Stimulated activated effector memory CD8-positive, alpha-beta T cell treated with anti-CD3 and anti-CD28 coated beads, Interleukin-12 subunit alpha, Interleukin-12 subunit beta, amount 100 ng/mL, for 72 hours (primary cell): ENCODE measurements at regions not wholly inside any gene's neighbourhood (a gene's known extent, or its start where the extent isn't known, plus 50 kb on each side); places are given as distances from the start of the nearest gene placed in this dataset.
"Not testable (repeated sequence)": the region's sequence is repeated elsewhere in the genome, so short reads cannot be mapped to it uniquely, and the experiment has no call there.

Source experiments
- ATAC-seq: fragments of 150-1000 bp; cut with Tn5 transposase; 2 replicates; pipeline ENCODE4 v1.10.0; 2021
- DNase-seq, 2 donors: peaks; one replicate each; pipeline ENCODE4 v3.0.0; 2021 to 2022; ENCODE audit warnings: low spot score in 2 of 2
- H3K27ac Mint-ChIP-seq: one replicate; pipeline ENCODE4 v1.8.0; 2022; ENCODE audit warnings: mild to moderate bottlenecking, mixed read lengths
- H3K36me3 Mint-ChIP-seq: one replicate; pipeline ENCODE4 v1.8.0; 2022; ENCODE audit warnings: mild to moderate bottlenecking, mixed read lengths
- H3K4me1 Mint-ChIP-seq: one replicate; pipeline ENCODE4 v1.8.0; 2022; ENCODE audit warnings: mixed read lengths
- H3K4me3 Mint-ChIP-seq: one replicate; pipeline ENCODE4 v1.8.0; 2022; ENCODE audit warnings: mild to moderate bottlenecking, mixed read lengths
- H3K9me3 Mint-ChIP-seq: one replicate; pipeline ENCODE4 v1.8.0; 2022; ENCODE audit warnings: mixed read lengths

DNA sequence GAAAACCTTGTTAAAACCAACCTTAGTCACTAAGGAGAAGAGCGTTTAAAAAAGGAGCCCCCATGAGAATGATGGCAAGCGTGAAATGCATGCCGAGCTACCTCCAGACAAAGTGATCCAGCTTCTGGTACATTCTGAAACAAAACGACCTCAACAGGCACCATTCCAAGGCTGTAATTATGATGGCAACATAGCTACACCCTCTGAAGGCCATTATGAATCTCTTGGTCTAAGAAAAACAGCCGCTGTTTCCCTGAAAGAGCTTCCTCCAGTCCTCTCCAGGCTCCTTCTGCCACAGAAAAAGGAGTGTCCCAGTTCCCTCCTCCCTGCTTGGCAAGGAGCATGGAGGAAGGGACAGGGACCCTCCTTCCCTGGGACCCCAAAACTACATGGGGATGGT lies 50.0 kb upstream of the ABLIM1 start:
- no peak overlapping the region for H3K27ac Mint-ChIP-seq
- no peaks in the 10 kb centered on the region for H3K4me1 Mint-ChIP-seq
- H3K4me3 Mint-ChIP-seq: no peak overlapping the region
- no peaks in the 10 kb centered on the region for H3K9me3 Mint-ChIP-seq
- H3K36me3 Mint-ChIP-seq: no peaks in the 10 kb centered on the region
- ATAC-seq: no peak
- DNase-seq: no peak

DNA sequence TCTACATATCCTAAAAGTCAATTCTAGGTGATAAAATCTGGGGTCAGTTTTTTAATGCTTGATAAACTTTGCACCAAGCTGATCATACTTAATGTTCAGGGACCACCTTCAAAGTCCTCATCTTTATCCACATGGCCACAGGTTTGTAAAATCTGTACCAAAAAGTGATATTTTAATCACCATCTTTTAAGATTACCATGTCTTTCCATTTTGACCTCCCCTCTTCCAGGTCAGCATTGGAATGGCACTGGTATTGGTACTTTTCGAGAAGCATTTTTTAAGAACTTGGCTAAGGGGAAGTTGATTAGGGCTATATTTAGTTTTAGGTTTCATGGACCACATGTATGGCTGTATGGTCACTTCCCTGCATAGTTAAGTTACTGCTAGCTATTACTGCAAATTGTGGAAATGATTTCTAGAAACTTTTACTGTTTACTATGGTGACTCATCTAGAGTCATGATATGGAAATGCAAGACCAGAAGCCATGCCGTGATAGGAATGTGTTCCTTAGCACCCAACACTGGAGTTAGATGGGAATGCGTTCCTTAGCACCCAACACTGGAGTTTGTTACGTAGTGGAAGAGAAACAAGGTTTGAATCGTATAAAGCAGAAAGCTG lies 50.8 kb upstream of the ABLIM1 start:
- H3K4me1 Mint-ChIP-seq: no peaks in the 10 kb centered on the region
- ATAC-seq (no peak), DNase-seq (no peak)
- H3K27ac Mint-ChIP-seq: no peak overlapping the region
- H3K4me3 Mint-ChIP-seq: no peak overlapping the region
- H3K9me3 Mint-ChIP-seq: no peaks in the 10 kb centered on the region
- H3K36me3 Mint-ChIP-seq: no peaks in the 10 kb centered on the region

DNA sequence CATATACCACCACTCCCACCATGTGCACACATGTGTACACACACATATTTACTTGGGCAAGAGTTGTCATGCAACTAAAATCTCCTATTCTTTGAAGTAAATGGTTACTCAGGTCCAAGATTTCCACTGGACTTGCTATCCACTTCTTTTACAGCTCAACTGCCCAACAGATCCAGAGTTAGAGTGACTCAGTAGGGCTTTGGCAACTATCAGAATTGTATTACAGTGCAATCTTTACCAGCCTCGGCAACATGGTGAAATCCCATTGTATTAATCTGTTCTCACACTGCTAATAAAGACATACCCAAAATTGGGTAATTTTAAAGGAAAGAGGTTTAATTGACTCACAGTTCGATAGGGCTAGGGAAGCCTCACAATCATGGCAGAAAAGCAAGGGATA lies 51.9 kb upstream of the ABLIM1 start:
- DNase-seq (no peak), ATAC-seq (no peak)
- no peaks in the 10 kb centered on the region for H3K4me1 Mint-ChIP-seq
- no peak overlapping the region for H3K27ac Mint-ChIP-seq
- H3K36me3 Mint-ChIP-seq: no peaks in the 10 kb centered on the region
- H3K4me3 Mint-ChIP-seq: no peak overlapping the region
- no peaks in the 10 kb centered on the region for H3K9me3 Mint-ChIP-seq

DNA sequence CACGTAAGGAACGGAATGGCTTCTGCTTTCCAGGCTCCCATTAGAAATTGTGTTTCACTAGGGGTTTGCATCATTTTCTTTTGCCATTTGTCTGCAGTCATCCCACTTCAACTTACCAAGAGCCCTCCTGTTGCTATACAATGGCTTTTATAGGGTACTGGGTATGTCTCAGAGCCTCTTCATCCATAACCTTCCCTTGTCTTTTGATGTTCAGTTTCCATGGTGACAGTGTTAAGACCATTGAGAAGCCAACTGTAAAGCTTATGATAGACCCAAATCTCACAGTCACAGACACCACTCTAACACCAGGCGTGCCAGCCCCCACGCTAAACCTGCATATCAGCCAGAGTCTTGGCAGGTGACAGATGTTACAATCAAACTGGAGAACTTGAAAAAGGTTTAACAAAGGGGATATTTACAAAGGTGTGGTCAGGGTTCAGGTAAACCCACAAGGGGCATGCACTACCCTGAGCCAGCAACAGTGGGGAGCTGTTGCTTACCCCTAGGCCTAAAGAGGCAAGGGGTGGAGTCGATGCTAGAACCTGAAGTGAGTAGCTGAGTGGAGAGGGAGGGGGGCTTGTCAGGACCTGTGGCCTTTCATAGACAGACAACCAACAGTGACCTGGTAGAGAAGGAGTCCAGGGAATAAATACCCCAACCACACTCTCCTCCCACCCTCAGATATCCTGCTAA lies 53.2 kb upstream of the ABLIM1 start:
- DNase-seq (no peak), ATAC-seq (no peak)
- no peaks in the 10 kb centered on the region for H3K4me1 Mint-ChIP-seq
- H3K27ac Mint-ChIP-seq: no peak overlapping the region
- H3K9me3 Mint-ChIP-seq: no peaks in the 10 kb centered on the region
- H3K4me3 Mint-ChIP-seq: no peak overlapping the region
- H3K36me3 Mint-ChIP-seq: no peaks in the 10 kb centered on the region

DNA sequence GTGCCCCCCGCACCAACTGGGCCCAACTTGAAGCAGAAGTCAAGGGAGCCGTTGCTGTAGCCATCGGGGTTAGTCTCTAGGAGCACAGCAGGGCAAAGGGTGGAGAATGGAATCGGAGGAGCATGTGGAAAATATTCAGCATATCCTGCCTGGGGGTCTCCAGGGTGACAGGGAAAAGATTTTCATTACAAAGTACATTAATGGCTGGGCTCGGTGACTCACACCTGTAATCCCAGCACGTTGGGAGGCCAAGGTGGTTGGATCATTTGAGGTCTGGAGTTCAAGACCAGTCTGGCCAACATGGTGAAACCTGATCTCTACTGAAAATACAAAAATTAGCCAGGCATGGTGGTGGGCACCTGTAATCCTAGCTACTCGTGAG lies 53.8 kb upstream of the ABLIM1 start:
- Mint-ChIP-seq H3K4me3 (no peak overlapping the region), H3K4me1 (no peaks in the 10 kb centered on the region), H3K27ac (no peak overlapping the region), H3K36me3 (no peaks in the 10 kb centered on the region), H3K9me3 (no peaks in the 10 kb centered on the region)
- ATAC-seq: no peak
- no peak for DNase-seq

DNA sequence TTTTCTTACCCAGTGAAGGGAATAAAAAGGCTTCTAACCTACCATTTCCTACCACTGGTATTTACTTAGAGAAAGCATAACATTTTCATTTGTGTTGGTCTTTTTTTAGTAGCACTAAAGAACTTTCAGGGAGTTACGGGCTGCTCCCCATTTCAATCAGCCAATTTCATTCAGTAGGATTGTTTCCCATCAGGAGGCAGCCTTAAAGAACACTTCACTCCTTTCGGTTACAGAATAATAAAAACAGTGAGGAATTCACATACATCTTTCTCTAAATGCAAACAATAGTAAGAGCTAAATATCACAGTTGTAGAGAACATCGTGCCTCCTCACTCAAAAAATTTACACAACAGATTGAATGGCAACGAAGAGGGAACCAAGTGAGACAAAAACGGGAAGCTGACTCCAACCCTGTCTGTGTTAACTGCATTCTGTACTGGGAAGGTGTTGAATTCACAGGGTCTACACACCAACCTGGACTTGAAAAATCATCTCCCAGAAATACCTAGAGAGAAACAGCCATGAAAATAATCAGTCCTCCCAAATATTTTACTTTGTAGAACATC lies 55.5 kb upstream of the ABLIM1 start:
- Mint-ChIP-seq H3K4me1 (no peaks in the 10 kb centered on the region), H3K27ac (no peak overlapping the region), H3K9me3 (no peaks in the 10 kb centered on the region), H3K4me3 (no peak overlapping the region), H3K36me3 (no peaks in the 10 kb centered on the region)
- no peak for ATAC-seq
- no peak for DNase-seq

DNA sequence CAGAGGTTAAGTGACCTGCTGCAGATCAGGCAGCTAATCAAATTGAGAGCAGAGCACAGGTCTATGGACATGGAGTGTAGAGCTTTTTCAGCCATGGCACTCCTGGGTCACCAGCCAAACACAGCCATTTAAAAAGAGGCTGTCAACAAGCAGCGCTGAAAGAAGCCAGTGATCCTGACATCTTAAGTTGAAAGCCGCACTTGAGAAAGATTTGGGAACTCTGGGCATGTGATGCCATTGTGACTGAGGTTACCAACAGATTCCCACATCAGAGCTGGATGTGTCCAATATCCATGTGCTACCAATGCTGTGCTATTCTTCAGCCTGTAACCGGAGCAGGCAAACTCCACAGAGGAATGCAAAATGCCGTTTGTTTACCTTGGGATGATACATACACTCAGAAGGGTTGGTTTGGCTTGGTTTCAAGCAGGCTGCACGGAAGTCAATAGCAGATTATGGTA lies 56.2 kb upstream of the ABLIM1 start:
- ATAC-seq (no peak), DNase-seq (no peak)
- Mint-ChIP-seq H3K36me3 (no peaks in the 10 kb centered on the region), H3K9me3 (no peaks in the 10 kb centered on the region), H3K4me1 (no peaks in the 10 kb centered on the region), H3K27ac (no peak overlapping the region), H3K4me3 (no peak overlapping the region)

DNA sequence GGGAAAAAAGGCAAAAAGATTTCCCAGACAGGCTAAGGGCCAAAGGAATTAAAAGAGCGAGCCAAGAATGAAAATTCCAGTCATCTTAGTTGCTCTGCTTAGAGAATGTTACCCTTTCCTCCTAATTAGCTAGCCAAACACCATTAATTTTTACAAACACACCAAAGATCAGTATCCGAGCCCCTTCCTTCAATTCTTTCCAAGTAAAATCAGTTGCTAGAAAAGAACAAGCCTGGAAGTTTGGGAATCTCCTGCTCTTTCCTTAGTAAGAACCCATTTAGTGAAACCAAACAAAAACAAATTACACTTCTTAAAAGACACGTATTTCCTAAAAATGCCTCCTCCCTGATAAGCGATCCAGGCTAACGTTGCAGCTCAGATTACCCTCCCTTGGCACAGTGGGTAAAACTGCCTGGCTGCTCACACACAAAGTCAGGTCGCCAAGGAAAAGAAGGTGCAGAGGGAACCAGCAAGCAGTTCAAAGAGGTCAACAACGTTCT lies 57.1 kb upstream of the ABLIM1 start:
- H3K4me1 Mint-ChIP-seq: no peaks in the 10 kb centered on the region
- no peak for ATAC-seq

DNA sequence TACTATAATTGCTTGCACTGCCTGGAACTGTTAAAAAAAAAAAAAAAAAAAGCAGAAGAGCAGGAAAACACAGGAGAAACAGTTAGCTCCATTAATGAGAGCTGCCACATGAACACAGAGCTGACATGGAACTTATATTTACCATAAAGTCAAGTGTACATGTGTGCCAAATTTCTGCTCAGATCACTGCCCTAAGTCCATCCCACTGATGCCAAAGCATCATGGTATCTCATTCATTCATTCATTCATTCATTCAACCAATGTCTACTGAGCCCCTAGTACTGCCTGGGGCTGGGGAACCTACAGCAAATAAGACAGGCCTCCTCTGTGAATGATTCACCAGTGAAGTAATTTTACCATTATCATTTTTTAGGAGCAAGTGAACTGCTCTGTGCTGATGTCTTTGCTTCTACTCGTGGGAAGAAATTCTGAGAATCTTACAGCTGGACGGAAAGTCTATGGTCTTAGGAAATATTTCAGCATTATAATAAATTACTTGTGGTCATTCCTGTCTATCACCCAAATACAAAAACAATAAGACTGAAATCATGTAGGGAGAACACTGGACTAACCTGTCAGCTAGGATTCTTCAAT lies 58.8 kb upstream of the ABLIM1 start:
- Mint-ChIP-seq H3K4me1 (no peaks in the 10 kb centered on the region), H3K27ac (no peak overlapping the region), H3K9me3 (no peaks in the 10 kb centered on the region), H3K36me3 (no peaks in the 10 kb centered on the region), H3K4me3 (no peak overlapping the region)
- no peak for DNase-seq
- no peak for ATAC-seq

More for the DNA sequence above, 57.1 kb upstream of the ABLIM1 start:
- no peak overlapping the region for H3K4me3 Mint-ChIP-seq
- H3K9me3 Mint-ChIP-seq: no peaks in the 10 kb centered on the region
- no peak overlapping the region for H3K27ac Mint-ChIP-seq
- H3K36me3 Mint-ChIP-seq: no peaks in the 10 kb centered on the region
- no peak for DNase-seq

DNA sequence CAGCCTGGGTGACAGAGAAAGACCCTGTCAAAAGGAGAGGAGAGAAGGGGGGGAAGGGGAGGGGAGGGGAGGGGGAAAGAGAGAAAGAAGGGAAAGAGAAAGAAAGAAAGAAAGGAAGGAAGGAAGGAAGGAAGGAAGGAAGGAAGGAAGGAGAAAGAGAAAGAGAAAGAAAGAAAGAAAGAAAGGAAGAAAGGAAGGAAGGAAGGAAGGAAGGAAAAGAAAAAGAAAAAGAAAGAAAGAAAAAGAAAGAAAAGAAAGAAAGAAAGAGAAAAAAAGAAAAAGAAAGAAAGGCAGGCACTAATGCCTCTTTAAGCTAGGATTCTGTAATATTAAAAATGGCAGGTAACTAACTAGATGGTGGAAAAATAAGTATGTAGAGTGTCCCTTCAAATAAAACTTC lies 59.8 kb upstream of the ABLIM1 start:
- ATAC-seq, H3K9me3 Mint-ChIP-seq, H3K27ac Mint-ChIP-seq, H3K4me3 Mint-ChIP-seq, DNase-seq, H3K4me1 Mint-ChIP-seq, H3K36me3 Mint-ChIP-seq: not testable (repeated sequence)

DNA sequence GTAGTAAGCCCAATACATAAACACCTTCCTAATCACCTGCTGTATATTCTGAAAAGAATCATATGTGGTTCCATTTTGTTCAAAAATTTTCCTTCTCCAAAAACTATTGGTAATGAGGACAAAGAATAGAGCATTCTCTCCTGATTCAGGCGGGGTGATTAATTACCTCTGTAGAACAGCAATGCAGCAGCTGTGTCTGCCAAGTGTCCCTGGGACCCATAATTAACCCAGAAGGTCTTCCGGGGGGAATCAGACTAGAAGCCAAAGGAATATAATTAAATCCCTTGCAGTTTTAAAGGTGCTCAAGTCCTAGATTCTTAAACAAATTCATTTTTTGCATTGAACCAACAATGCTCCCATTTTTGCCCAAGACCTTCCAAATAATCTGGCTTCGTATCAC lies 60.3 kb upstream of the ABLIM1 start:
- no peaks in the 10 kb centered on the region for H3K4me1 Mint-ChIP-seq
- no peaks in the 10 kb centered on the region for H3K36me3 Mint-ChIP-seq
- ATAC-seq (no peak), DNase-seq (no peak)
- no peak overlapping the region for H3K4me3 Mint-ChIP-seq
- no peak overlapping the region for H3K27ac Mint-ChIP-seq
- no peaks in the 10 kb centered on the region for H3K9me3 Mint-ChIP-seq

DNA sequence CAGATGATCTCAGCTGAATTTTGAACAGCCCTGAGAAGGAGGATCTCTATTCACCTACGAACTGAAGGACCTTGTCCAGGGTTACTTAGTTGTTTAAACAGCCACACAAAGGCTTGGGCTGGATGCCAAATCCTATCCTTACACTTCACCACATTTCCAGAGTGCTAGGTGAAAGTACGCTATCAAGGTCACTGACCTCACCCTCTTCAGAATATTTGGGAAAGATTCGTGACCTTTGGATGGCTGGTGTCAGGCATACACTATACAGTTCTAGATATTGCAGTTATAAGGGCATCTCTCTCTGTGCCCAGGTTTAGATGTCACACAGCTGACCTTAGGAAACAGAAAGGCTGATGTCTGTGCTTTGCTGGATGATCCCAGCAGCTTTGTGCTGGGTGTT lies 61.2 kb upstream of the ABLIM1 start:
- Mint-ChIP-seq H3K4me3 (no peak overlapping the region), H3K4me1 (no peaks in the 10 kb centered on the region), H3K27ac (no peak overlapping the region), H3K36me3 (no peaks in the 10 kb centered on the region), H3K9me3 (no peaks in the 10 kb centered on the region)
- ATAC-seq: no peak
- DNase-seq: no peak

DNA sequence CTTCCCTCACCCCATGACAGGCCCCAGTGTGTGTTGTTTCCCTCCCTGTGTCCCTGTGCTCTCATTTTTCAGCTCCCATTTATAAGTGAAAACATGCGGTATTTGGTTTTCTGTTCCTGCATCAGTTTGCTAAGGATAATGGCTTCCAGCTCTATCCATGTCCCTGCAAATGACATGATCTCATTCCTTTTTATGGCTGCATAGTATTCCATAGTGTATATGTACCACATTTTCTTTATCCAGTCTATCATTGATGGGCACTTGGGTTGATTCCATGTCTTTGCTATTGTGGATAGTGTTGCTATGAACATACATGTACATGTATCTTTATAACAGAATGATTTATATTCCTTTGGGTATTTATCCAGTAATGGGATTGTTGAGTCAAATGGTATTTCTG lies 61.9 kb upstream of the ABLIM1 start:
- not testable (repeated sequence) for H3K36me3 Mint-ChIP-seq, H3K27ac Mint-ChIP-seq, H3K9me3 Mint-ChIP-seq, ATAC-seq, DNase-seq, H3K4me1 Mint-ChIP-seq, H3K4me3 Mint-ChIP-seq

DNA sequence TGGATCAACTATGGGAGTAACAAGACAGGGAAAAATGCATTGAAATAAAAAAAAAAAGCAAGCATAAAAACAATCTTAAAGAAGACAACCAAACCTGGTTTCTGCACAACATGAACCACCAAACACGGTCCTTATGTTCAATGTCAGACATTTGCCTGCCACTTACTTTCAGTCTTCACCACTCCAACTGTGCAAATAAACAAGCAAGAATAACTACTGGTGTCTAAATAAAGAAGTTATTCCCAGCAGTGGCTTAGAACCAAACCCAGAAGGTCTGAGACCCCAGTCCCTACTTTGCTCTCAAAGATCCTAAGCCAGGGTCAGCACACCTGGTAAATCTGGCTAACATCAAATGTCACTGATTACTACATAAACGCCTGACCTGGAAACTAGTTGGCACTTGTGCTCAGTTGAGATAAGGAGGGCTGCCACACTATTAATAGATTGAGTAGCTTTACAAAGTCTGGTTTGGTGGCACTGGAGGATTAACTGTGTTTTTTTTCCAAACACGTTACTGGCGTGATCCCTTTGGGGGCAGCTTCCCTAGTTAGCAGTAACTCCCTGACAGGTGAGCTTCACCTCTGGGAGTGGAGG lies 62.7 kb upstream of the ABLIM1 start:
- Mint-ChIP-seq H3K36me3 (no peaks in the 10 kb centered on the region), H3K27ac (no peak overlapping the region), H3K4me3 (no peak overlapping the region), H3K9me3 (no peaks in the 10 kb centered on the region), H3K4me1 (no peaks in the 10 kb centered on the region)
- ATAC-seq (no peak), DNase-seq (no peak)

DNA sequence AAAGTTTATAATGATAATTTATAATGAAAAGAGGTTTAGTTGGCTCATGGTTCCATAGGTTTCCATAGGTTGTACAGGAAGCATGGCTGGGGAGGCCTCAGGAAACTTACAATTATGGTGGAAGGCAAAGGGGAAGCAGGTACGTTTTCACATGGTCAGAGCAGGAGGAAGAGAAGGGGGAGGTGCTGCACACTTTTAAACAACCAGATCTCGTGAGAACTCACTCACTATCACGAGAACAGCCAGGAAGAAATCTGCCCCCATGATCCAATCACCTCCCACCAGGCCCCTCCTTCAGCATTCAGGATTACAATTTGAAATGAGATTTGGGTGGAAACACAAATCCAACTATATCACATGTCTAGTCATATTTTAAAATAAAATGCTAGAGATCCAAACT lies 64.1 kb upstream of the ABLIM1 start:
- DNase-seq, H3K4me1 Mint-ChIP-seq: not testable (repeated sequence)

More for the DNA sequence above, 64.1 kb upstream of the ABLIM1 start:
- not testable (repeated sequence) for H3K36me3 Mint-ChIP-seq, H3K9me3 Mint-ChIP-seq, ATAC-seq, H3K4me3 Mint-ChIP-seq, H3K27ac Mint-ChIP-seq
